ENCODE measurements at regions not wholly inside any gene's neighbourhood (a gene's known extent, or its start where the extent isn't known, plus 50 kb on each side); places are given as distances from the start of the nearest gene placed in this dataset.
"Not testable (repeated sequence)": the region's sequence is repeated elsewhere in the genome, so short reads cannot be mapped to it uniquely, and the experiment has no call there.

DNA sequence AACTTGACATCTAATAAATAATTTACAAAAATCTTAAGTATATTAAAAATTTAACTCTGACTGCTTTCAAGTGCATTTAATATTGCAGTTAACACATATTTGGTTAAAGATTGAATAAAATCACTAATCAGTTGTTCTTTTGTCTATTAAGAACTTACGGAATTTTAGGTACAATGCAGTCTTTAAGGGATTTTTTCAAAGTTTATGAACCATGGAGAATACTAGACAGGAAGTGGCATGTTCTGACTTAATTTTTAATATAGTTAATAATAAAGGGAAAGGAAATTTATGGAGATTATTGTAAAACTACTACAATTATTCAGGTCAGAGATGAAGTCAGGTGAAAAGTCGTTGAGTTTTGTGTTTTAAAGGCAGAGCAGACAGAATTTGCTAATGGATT is 240.9 kb downstream of the CALCRL start:
- FAIRE-seq = no peak
- no peak for DNase-seq (ENCODE audit: extremely low spot score, insufficient read length, low read depth)

DNA sequence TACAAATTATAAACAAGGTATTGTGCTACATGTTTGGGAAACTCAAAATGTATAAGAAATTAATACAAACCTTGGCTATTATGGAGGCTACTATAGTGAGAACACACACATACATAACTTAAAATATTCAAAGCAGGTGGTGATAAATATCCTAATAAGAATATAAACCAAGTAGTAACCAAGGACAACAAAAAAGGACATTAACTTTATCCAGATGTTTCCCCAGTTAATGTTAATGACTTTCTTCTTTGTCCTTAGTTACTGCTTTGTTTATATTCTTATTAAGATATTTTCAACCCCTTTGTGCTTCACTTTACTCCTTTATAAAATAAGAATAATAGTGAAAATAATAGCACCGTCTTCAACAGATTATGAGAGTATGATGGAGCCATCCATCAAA is 241.6 kb downstream of the CALCRL start:
- FAIRE-seq (no peak), DNase-seq (ENCODE audit: extremely low spot score, insufficient read length, low read depth) (no peak)

DNA sequence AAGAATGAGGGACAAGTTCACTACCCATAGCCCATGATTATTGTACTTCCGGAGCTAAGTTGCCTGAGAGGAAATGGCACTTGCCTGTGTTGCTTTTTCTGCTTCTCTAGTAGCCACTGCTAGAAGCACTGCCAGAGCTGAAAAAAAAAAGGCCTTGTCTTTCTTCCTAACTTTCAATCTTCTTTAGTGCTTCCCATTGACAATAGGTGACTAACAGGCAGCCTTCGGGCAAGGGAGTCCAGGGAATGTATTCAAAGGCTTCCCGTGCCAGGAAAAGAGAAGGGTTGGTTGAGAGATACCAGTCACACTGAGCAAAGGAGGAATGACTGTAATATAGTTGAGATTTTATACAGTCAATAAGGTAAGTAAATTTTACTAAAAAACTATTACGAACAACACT is 242.0 kb downstream of the CALCRL start:
- no peak for DNase-seq (ENCODE audit: extremely low spot score, insufficient read length, low read depth)
- no peak for FAIRE-seq

DNA sequence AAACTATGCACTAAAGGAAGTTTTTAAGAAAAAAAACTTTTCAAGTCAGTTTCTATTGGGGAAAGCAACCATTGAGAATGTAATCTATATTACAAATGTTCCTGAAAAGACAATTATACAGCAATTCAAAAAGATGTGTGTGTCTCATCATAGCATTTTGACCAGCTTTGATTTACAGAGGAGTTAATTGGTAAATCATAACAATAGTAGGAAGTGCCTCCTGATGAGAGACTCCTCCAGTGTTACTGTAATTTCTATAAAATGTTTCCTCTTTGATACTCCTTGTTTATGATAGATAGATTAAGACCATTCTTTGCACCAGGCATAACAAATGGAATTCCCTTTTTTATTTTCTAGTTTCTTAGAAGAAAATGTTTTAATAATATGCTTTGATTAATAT is 249.9 kb downstream of the CALCRL start:
- DNase-seq (ENCODE audit: extremely low spot score, insufficient read length, low read depth) (no peak), FAIRE-seq (no peak)

DNA sequence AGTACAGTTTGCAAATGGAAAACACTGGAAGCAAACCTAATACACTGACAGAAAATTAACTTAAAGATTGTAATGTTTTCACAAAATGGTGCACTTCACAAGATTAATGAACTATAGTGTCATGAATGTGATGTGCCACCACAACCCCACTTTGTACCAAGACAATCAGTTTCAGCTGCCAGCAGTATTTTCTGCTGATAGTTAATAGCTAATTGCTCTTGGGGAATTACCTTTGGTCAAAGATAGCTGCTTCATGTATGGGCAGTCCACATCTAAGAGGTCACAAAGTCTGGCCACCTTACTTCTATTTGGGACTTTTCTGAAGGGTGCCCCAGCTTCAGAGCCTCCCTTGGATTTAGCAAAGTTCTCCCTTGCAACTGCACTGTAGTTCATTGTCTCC is 254.0 kb downstream of the CALCRL start:
- no peak for DNase-seq (ENCODE audit: extremely low spot score, insufficient read length, low read depth)
- no peak for FAIRE-seq

GRCh38 chr2:187188783-187189631 is 259.0 kb downstream of the CALCRL start:
- DNase-seq (ENCODE audit: extremely low spot score, insufficient read length, low read depth) (no peak), FAIRE-seq (no peak)

- FAIRE-seq (no peak), DNase-seq (ENCODE audit: extremely low spot score, insufficient read length, low read depth) (no peak)
These were observed 260.5 kb downstream of the CALCRL start for GRCh38 chr2:187187519-187187918.

DNA sequence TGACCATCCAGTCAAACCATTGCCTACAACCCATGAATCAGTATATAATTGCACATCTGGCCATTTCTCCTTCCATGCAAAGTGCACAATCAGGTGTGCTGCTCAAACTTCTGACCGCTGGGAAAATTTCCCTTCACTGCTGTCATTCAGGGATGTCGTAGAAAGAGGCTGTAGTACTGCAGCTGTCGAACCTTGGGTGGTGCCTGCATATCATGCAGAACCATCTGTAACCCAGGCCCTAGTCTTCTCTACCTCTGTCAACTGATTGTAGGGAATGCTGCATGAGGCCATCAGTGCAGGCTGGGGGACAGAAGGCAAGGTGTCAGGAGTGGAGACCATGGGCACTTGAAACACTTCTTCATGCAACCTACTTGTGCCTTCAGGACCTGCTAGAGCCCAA is 267.5 kb downstream of the CALCRL start:
- DNase-seq (ENCODE audit: extremely low spot score, insufficient read length, low read depth) = no peak
- FAIRE-seq = no peak

DNA sequence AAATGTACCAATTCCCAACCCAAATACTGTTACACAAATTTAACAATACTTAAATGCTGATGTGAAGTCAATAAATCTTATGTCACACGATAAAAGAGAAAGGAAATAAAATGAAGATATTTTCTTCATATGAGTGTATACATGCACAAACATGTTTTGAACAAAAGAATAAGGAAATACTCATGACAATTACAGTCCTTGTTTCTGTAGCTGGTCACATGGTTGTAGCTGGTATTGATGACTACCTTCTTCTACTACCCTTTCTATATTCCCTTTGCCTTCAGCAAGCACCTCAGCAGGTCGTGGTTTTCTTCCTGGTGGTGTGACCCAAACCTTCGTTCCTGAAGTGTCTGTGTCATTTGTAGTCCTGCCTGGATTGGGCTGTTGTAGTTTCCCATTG is 269.2 kb downstream of the CALCRL start:
- FAIRE-seq; DNase-seq (ENCODE audit: extremely low spot score, insufficient read length, low read depth): not testable (repeated sequence)

DNA sequence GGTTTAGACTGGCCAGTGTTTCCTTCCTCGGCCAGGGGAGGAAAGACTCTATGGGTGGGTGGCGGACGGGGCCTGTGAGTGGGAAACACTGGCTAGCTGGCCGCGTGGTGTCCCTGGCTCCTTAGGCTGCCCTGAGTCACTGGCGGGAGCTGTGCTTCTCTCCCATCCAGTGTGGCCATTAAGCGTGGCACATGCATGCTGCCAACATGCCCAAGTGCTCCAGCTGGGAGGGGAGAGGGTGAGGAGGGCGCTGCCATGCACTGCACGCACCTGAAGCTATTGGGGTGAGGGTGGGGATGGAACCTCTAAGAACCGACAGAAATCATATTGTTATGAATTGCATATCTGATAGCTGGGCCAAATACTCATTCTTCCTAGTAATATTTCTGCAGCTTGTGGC is 270.8 kb downstream of the CALCRL start:
- no peak for FAIRE-seq
- DNase-seq (ENCODE audit: extremely low spot score, insufficient read length, low read depth) = no peak

DNA sequence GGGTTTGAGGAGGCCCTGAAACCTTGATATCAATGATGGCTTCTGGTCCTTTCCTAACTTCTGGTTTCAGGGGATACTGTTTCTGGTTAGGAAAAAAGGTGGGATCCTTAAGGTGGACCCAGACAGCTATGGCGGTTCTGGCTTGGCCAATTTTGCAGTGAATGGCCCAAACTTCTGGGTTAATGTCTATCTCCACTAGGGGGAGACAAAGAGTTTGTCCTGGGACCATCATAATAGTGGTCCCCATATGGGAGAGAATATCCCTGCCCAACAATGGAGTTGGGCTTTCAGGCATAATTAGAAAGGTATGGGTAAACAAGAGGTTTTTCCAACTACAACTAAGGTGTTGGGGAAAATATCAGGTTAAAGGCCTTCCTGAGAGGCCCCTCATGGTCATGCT is 273.5 kb downstream of the CALCRL start:
- FAIRE-seq = no peak
- DNase-seq (ENCODE audit: extremely low spot score, insufficient read length, low read depth) = no peak

GRCh38 chr2:187171318-187171717 is 276.7 kb downstream of the CALCRL start:
- no peak for DNase-seq (ENCODE audit: extremely low spot score, insufficient read length, low read depth)
- no peak for FAIRE-seq

GRCh38 chr2:187169864-187170263 is 278.2 kb downstream of the CALCRL start:
- DNase-seq (ENCODE audit: extremely low spot score, insufficient read length, low read depth) (no peak), FAIRE-seq (no peak)

GRCh38 chr2:187168720-187169713 is 279.0 kb downstream of the CALCRL start:
- DNase-seq (ENCODE audit: extremely low spot score, insufficient read length, low read depth) (no peak), FAIRE-seq (peak; percentile 73)

GRCh38 chr2:187167491-187167890 is 280.6 kb downstream of the CALCRL start:
- DNase-seq (ENCODE audit: extremely low spot score, insufficient read length, low read depth) (no peak), FAIRE-seq (no peak)

DNA sequence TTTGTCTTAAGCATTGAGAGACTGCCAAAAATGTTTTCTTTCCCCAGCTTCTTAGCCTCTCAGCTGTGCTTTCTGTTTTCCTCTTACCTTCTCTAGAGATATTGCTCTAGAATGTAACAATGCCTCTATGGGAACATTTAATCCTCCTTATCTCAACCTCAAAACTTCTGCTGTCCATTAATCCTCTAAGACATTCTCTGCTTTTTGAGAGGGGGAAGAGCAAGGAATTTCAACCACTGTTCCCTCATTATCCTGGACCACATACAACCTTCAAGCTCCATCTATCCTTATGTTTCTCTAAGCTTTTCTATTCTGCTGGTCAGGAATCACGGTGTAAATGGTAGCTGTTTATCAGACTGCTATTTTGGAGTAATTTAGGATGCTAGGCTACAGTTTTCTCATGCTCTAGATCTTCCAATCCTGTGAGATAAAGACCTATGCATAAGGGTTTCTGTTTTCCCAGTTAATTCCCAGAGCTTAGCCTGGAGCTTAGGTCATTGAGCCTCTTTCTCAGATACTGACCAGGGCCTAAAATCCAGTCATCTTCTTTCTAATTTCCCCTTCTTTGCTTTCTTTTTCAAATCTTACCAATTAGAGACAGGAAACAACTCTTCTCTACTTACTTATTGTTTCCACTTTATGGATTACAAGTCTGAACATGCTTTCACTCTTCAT is 282.0 kb downstream of the CALCRL start:
- DNase-seq (ENCODE audit: extremely low spot score, insufficient read length, low read depth) (no peak), FAIRE-seq (no peak)

DNA sequence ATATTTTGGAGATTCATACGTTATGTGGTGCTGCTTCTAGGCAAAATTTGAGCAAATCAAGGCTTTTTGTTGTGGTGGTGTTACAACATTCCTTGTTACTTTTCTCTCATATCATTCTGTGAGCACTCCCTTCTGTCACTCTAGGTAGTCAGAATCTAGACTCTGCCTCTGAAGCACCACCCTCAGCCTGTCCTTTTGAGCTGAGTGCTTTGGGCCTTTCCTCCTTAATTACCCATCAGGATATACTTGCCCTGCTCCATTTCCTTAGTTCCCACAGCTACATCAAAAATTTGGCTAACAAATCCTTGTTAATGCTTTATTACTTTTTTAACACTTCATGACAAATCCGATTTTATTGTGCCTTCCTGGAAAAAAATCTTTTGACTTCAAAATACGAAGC is 289.6 kb downstream of the CALCRL start:
- FAIRE-seq (no peak), DNase-seq (ENCODE audit: extremely low spot score, insufficient read length, low read depth) (no peak)

DNA sequence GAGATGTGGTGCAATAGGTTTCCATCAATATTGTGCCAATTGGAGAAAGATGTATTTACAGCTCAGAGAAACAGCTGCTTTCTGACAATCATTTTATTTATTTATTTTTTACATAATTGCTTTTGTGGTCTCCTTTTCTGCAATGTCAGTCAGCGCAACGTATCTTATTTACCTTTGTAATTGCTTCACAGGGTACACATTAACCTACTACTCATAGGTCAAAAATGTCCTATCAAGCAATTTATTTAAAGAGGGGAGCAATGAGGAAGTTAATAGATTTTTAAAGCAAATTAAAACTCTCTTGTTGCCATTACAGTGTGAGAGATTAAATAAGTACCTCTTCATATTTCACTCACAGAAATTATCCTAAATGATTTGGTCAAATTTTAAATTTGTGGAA is 291.0 kb downstream of the CALCRL start:
- FAIRE-seq (no peak), DNase-seq (ENCODE audit: extremely low spot score, insufficient read length, low read depth) (no peak)

GRCh38 chr2:187155476-187155875 is 292.6 kb downstream of the CALCRL start:
- DNase-seq (ENCODE audit: extremely low spot score, insufficient read length, low read depth) (no peak), FAIRE-seq (no peak)

- DNase-seq (ENCODE audit: extremely low spot score, insufficient read length, low read depth) = no peak
- no peak for FAIRE-seq
These were observed 297.4 kb downstream of the CALCRL start for GRCh38 chr2:187150670-187151069.
